GM21576 (cell line): ENCODE measurements at regions not wholly inside any gene's neighbourhood (a gene's known extent, or its start where the extent isn't known, plus 50 kb on each side); places are given as distances from the start of the nearest gene placed in this dataset.

Experiments used
- ATAC-seq: cut with Tn5 transposase; IDR thresholded peaks from one replicate; pipeline ENCODE4 v1.9.1; 2021; ENCODE audit warnings: mild to moderate bottlenecking, moderate library complexity; ENCODE audit not compliant: unreplicated experiment

DNA sequence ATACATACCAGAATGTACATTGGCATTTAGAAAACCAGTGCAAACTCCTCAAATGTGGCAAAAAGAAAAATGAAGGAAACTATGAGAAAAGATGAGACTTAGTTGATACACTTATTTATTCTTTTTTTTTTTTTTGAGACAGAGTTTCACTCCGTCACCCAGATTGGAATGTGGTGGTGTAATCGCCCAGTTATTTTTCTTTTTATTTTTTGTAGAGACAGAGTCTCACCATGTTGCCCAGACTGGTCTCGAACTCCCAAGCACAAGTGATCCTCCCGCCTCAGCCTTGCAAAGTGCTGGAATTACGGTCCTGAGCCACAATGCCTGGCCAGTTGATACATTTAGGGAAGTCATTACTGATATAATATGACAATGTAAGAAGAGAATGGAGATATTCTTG is 274.2 kb upstream of the LRATD1 start:
- ATAC-seq = no peak

DNA sequence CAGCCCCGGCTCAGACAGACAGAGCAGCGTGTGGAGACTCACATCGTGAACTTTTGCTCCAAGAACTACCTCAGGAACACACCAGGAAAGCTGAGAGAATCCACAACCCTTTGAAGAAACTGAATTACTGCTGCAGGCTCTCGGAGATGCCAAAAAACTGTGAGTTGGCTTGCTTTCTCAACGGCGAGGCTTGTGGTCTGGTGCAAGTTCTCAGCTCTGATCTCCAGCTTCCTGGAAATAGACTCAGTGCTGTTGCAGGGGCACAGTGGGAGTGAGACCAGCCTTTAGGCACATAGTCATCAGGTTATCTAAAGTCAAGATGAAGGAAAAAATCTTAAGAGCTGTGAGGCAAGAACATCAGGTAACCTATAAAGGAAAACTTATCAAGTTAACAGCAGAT is 273.7 kb upstream of the LRATD1 start:
- ATAC-seq = no peak

DNA sequence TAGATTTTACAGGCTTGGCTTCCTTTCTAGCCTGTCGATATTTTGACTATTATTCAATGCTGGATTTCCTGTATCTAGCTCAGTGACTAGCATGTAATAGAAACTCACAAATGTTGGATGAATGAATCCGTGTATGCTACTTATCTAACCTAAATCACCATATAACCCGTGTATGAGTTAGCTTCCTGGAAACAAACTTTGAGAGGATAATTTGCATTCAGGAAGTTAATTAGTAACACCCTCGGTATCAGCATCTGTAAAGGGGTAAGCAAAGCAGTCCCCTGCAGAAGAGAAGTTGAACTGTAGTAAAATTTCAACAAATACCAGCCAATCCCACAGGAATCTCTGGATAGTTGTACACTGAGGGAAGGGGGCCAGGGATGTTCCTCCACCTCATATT is 269.4 kb upstream of the LRATD1 start:
- ATAC-seq = no peak

DNA sequence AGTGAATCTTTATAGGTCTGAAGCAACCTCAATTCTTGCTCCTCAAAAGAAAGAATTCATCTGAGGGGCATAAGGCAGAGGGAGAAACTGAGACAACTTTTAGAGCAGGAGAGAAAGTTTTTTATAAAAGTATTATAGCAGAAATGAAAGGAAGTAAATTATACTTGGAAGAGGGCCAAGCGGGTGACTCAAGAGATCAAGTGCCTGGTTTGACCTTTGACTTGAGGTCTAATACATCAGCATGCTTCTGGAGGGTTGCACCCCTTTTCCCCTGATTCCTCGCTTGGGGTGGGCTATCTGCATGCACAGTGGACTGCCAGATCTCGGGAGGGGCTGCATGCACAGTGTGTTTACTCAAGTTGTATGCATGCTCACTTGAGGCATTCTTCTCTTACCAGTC is 268.5 kb upstream of the LRATD1 start:
- no peak for ATAC-seq

DNA sequence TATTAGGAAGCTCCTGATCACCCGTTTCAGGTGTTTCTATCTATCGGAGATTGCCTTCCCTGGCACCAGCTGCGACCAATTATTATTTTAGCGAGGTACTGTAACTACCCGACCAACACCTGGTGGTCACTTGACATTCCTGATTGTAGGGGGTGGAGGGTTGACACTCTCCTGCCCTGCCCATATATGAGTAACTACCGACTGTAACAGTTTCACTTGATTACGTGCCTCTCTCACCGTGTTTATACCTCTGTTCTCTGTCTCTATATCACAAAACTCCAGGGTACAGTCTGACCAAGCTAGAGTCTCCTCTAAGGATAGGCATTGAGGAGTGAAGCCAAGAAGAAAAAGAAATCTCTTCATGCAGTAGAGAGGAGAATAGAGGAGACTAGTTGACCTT is 268.0 kb upstream of the LRATD1 start:
- ATAC-seq = no peak

DNA sequence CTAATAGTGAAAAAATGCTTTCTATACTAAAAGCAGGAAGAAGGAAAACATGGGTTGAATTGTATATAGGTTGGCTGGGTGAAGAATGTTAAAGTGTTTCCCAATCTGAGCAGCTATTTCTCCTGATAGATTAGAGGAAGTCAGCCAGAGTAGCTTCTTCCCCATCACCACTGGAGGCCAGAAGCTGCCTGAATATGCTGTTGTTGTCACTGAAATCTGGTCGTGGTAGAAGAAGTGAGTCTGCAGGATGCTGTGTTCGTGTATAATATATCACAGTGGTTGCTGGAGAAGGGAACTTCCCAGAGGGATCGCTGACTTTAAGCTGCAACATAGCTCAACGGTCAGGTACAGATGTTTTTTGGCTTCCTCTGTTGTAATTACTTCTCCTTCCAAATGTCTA is 247.5 kb upstream of the LRATD1 start:
- ATAC-seq = no peak

DNA sequence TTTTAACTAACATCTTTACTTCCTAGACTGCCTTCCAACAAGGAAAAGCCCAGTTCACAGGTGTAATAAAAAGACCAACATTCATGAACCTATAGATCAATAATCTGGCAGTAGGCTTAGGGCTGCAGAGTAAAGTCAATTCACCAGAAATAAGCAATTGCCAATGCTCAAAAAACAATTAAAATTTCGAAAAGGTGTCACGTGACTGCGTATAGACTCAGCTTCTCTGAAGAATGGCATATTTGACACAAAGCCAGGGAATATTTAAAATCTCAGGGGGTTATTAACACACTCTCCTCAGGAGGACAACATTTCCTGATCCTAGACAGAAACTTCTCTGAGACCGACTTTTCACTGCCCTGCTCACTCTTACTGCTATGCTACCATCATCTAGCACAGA is 245.2 kb upstream of the LRATD1 start:
- ATAC-seq = no peak

DNA sequence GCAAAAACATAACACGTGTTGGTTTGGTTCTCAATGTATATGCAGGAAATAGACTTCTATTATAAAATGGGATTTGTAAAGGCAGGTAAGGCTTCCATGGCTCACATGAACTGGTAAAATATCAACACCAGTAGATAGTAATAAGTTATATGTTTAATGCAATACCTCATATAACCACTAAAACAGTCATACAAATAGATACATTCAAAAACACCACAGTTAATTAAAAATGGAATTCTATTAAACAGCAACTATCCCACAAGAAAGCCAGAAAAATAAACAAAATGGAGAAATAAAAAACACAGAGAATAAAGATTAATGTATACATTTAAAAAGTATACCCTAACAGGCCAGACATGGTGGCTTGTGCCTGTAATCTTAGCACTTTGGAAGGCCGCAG is 243.8 kb upstream of the LRATD1 start:
- no peak for ATAC-seq

DNA sequence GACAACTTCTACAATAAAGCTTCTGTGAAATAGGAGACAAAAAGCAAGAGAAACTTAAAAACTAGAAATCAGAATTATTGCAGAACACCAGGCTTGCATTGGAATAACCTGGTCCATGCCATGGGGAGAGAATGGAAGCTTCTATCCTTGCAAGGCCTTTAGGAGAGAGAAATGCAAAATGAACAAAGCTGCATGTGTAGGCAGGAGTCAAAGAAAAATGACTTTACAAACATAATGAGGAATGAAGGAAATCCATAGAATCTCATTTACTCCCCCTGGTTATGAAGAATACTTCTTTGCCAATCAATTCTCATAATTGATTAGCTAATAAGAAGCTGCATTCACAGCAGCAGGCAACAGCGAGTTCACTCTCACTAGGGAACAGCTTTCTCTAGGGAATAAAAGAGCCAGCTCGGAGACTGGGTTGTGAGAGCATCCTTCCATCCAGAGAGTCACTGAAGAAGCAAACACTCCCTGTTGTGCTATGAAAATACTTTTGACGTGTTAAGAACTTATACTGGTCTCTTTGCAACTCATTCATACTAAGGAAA is 235.9 kb upstream of the LRATD1 start:
- no peak for ATAC-seq

DNA sequence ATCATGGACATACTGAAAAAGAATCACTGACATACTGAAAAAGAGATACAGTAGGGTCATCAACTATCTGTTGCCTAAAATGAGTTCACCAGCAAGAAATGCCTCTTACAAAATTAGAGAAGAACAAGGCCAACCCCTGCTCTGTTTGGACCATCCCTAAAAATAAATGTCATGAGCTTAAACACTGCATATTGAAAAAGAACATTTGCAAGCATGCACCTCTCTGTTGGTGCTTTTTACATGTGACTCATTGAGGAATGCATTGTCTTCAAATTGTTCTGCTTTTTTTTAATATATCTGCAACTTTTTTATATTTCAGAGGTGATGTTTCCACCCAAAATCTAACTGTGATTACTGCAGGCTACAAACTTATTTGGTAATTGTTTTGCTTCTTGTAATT is 233.9 kb upstream of the LRATD1 start:
- ATAC-seq = no peak

DNA sequence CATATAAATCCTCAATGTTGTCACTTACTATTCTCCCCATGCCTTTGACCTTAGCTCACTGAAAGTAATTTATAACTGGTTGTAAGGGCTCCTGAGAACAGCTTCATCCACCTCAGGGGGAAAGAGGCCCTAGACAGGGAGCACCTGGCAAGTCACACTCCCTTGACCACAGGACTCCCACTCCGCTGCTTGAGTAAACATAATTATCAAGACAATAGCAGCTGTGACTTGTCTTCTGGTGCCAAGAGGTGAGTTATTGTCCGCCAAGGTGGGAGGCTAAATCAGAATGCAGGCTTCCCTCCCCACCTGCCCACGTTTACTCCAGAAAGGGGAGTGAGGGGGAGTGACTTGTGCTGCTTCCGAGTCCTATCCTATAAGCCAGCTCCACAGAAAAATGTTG is 230.6 kb upstream of the LRATD1 start:
- ATAC-seq = no peak

DNA sequence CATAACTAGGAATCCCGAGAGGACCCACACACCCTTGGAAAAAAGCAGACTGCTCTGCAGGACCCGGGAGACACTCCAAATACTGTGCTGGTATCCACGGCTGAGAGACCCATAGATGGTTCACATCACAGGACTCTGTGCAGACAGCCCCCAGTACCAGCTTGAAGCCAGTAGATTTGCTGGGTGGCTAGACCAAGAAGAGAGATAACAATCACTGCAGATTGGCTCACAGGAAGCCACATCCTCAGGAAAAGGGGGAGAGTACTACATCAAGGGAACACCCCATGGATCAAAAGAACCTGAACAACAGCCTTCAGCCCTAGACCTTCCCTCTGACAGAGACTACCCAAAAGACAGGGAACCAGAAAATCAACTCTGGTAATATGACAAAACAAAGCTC is 223.8 kb upstream of the LRATD1 start:
- ATAC-seq = no peak

DNA sequence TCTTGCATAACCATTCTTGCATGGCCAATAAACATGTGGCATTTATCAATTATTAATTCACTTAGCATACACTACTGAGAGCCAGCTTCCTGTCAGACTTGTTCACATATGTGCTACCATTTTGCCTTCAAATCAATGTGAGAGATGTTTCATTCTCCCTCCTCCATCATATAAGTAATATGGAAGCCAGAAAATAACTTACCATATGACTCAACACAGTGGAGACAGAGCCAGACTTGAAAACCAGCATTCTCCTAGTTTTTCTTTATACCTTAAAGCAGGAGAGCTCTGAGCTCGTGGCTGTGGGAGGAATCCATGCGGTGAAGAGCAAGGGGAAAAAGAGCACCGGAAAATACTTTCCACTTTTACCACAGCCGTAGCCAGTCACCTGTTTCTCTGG is 215.0 kb upstream of the LRATD1 start:
- ATAC-seq = no peak

DNA sequence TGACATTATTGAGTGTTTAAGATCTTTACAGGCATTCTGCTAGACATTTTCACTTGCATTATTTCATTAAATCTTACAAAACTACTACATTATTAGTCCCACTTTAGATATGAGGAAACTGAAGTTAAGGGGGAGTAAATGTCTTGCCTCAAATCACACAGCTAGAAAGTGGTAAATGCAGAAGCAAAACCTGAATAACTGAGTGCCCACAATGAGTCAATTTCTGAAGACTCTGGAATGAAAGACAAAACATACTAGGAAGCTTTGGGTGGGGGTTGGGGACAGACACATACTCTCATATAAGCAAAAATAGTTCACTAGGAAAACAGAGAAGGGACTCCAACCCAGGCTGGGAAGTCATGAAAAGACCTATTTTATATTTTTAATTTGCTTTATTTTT is 214.4 kb upstream of the LRATD1 start:
- ATAC-seq = no peak

DNA sequence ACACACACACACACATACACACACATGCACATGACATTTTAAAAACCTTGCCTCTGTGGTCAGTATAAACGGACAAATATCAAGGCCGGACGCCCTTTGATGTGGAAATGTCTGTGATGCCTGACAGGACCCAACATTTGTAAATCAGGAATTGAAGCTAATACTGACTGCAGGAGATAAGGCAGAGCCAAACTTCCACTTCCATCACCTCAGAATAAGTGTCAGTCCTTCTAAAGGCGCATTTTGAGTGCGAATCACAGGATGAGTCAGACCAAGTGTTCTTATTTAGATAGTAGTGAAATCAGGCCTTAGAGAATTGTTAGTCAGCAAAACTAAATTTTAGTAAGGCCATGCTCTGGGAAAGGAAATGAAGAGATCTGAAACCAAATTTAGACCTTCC is 211.7 kb upstream of the LRATD1 start:
- ATAC-seq = no peak

DNA sequence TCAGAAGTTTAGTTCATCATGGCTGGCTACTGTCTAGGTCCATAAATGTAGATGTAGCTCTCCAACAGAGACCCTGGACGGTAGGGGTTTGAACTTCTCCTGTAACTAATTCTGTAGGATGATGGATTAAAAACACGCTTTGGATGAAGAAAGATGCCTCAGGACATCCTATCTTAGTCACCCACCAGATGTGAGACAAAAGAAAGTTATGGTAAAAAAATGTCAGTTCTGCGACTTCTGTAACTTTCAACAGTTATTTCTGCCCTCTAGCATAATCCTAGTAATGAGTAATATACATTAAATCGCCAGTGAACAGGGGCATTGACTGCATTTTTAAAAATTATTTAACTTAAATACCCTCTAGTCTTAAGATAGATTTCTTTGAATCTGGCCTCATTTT is 210.1 kb upstream of the LRATD1 start:
- no peak for ATAC-seq

DNA sequence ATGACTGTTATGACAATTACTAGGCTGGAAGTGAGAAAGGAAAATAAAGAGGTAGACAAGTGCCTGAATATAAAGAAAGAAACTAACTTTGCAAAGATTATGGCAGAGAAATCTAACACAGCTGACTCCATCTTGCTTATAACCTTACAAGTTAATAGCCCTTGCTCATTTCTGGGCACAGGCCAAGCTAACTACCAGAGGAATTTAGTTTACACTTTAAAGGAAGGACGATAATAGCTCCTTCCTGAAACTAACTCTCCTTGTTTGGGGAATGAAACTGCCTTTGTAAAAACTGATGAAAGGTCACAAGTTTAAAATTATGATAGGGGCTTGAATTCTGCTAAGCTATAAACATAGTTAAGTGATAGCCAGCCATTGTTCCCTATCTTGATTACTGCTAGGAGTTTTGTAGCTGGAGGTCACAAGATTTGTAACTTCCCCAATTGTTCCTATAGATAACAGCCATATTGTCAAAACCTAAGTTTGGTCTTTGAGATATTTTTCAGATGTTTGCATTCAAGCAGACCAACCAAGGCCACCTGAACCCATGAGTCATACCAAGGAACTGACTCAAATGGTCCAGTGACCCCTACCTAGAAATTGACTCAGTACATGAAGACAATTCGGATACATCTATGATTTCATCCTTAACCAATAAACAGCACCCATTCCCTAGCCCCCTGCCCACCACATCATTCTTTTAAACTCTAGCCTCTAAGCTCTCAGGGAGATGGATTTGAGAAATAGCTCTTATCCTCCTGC is 209.2 kb upstream of the LRATD1 start:
- ATAC-seq = no peak

DNA sequence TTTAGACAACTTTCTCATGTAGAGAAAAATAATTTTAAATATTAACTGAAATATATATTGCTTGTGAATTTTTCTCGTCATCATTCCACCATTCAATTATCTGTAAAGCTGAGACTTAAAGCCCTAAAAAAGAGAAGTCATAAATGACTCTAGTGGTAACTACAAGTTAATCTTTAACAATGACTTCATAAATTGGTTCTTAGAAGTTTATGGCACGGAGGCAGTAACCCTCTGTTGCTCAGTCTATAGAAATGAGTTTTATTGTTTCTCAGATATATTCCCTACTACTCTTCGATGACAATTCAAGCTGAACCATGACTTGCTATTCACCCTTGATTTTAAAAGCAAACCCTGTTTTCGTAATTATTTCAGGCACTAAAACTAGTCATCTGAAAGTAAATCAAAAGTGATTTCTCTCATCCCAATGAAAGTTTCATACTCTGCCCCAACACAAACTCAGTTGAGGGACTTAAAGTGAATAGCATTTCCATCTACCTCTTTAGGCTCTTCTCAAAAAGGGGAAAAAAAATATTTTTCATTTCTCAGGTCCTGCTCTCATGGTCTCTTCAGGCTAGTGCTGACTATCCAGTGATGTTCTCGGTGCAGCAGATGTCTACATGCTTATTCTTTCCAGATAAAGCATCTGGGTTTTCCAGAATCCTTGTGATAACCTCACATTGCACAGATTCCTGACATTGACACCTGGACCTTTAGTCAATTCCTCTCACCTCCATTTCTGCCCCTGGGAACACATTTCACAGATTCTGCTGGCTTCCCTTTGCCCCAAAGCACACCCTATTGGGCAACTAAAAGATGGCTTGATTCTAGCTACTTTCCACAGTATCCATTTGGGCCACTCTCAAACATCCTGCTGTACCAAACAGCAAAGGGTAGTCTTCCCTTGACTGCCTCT is 207.8 kb upstream of the LRATD1 start:
- ATAC-seq = peak; percentile 40

DNA sequence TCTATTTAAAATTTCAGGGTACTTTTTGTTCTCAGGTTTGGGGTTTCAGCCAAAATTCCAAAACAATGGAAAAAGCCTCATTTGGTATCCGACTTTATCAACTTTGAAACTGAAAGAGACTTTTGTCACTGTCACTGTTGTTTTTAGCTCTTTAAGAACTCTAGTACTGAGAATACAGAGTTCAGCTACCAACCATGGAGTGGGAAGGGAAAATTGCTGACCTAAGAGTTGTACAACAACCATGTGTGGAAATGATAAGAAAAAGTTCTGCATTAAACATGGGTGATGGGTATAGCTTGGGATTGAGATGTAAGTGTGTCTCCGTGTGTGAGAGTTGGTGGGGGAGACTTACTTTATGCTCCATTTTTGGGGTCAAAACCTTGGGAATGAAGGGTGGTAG is 206.6 kb upstream of the LRATD1 start:
- ATAC-seq = no peak

DNA sequence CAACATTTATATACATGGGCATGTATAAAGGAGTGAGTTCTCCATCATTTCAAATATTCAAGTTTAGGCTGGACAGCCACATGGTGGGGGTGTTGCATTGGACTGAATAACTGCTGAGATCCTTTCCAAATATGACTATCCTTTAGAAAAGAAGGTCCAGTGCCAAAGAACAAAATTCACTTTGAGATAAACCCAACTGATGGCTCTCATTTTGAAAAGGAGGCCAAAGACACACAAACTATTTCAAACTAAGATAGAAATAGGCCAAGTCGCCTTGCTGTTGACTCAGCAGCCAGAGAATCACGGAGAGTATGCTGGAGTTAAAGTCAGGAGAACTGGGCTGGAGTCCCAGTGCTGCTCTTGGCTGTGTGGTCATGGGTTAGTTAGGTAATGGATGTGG is 204.5 kb upstream of the LRATD1 start:
- ATAC-seq = no peak

DNA sequence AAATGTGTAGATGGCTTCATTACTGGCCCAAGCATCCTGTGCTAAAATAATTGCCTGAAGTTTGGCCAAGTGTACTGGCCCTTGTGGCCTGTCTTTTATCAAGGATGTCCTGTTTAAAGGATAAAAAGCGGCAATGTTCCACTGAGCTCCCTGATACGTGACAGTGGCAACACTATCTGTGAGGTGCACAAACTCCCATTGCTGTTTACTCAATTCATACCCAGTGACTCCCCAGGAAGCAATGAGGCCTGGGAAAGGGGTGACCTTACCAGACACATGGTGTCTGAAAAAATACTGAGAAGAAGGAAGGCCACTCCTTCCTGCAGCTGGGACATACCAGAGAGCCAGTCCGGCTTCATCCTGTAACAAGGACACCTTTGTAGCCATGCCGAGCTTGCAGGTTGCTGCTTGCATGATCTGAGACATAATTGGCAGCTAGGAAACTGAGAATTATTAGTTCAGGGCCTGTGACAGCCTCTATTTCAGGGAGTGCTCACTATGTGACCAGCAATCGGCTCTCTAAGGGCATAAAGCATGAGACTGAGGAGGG is 198.5 kb upstream of the LRATD1 start:
- ATAC-seq = no peak

DNA sequence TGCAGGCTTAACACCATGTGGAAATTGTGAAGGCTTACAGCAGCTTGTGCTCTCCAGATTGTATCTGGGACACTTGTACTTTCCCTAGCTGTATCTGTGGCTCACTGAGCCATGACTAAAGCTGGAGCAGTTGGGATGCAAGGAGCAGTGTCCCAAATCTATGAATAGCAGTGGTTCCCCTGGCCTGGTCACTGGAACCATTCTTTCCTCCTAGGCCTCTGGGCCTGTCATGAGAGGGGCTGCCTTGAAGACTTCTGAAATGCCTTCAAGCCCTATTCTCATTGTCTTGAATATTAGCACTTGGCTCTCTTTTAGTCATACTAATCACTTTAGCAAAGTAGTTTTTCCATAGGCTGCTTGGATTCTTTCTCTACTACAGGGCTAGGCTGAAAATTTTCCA is 186.8 kb upstream of the LRATD1 start:
- no peak for ATAC-seq
